HPDE6-E6E7 (cell line): ENCODE measurements at regions not wholly inside any gene's neighbourhood (a gene's known extent, or its start where the extent isn't known, plus 50 kb on each side); places are given as distances from the start of the nearest gene placed in this dataset.
"Not testable (repeated sequence)": the region's sequence is repeated elsewhere in the genome, so short reads cannot be mapped to it uniquely, and the experiment has no call there.

Source experiments
- DNase-seq: peaks from one replicate; pipeline ENCODE4 v3.0.0; 2011; ENCODE audit warnings: missing footprints; ENCODE audit errors: extremely low spot score

DNA sequence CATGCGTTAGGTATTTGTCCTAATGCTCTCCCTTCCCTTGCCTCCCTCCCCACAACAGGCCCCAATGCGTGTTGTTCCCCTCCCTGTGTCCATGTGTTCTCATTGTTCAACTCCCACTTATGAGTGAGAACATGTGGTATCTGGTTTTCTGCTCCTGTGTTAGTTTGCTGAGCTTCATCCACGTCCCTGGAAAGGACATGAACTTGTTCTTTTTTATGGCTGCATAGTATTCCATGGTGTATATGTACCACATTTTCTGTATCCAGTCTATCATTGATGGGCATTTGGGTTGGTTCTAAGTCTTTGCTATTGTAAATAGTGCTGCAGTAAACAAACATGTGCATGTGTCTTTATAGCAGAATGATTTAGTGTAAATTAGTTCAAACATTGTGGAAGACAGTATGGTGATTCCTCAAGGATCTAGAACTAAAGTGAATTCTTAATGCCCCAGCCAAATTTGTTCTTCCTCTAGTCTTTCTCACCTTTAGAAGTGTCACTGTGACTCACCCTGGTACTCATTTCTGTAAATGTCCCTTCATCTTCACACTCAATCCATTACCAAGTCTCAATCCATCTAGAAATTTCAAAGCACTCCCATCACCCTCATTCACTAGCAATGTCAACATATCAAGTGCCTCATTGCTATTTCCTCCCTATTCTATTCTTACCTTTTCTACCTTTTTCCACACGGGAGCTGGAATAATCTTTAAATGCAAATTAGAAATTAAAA lies 123.9 kb downstream of the MREG start:
- DNase-seq: not testable (repeated sequence)

DNA sequence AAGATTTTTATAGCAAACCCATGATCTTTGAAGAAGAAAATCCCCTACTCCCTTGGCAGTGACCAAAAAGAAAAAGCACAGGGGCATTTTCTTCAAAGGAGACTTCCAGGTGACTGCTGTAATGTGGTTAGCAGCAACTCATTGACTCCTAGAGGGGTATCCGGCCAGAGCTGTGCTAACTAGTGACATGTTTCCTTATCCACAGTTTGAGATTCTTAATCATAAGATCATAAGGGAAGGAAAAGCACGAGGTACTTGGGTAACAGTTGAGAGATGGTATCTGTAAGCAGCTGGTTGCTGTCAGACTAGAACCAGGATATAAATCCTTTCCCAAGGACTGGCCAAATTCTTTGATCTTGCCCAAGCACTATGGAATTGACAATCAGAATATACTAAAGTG lies 124.7 kb downstream of the MREG start:
- DNase-seq: no peak

DNA sequence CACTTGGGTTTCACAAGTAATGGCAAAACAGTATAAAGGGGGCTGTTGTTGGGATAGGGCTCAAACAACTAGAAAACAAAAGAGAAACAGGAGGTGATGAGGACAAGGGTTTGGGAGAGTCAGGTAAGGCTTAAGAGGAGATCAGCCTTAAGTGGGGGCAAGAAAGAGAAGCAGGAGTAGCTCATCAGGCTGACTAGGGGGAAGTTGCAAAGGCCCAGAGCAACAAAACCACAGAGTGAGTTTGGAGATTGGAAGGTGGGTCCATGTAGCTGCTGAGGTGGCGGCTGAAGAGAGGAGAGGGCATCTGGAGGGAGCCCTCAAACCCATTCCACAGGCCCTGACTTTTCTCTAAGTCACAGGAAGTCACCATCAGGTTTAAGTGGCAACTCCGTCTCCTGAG lies 126.0 kb downstream of the MREG start:
- DNase-seq: no peak

DNA sequence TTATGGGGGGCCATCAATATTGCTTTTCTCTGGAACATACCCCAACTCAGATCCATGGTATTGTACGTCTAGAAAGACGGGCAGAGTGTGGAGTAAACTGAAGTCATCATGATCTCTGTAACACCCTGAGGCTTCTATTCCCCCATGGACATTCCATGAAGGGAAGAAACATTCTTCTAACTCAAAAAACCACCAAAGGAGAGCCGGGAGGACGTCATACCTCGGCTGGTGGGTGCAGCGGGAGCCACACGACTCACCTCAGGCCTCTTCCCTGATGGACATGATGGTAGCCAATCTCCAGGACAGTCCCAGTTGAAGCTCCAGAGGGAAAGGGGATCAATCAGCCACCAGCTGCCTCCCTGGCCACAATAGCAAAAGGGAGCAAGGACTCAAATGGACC lies 127.3 kb downstream of the MREG start:
- DNase-seq: no peak

DNA sequence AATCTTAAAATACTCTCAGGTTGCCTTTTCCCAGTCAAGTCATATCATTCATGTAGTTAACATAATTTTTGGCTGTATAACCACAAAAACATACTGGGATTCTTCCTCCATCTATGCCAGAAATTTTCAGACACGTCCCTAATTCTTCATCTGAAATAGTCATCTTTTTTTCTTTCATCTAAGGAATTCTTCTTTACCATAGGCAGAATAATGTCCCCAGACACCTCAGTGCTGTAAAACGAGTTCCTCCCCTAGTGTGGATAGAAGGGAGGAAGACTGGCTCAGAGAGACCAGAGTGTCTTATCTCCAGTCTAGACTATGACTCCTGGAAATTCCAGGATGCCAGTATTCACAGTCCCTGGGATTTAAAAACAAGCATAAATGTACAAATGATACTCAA lies 127.8 kb downstream of the MREG start:
- DNase-seq: no peak

DNA sequence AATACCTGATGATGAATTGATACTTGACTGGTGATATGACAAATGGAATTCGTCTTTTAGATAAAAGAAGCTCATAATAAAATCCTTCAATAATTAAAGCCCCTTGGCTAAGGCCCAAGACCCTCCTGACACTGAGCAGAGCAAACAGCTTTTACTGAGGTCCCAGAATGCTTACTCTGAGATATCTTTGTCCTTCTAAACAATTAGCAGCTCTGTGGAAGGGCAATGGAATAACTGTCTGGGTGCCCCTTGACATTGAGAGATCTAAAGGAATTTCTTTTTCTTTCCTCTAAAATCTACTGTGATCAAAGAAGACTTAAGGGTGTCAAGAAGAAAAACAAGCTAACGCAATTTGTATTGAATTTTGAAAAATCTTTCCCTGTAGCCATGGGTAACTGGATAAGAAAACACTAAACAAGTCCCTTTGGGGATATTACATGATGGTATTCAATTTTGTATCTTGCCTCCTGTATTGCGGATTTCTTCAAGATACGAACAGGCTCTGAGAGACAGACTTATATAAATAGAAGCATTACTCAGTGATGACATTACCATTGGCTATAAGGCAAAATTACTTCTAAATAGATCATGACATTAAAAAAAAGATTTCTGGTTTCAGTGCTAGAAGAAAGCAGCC lies 128.8 kb downstream of the MREG start:
- no peak for DNase-seq

DNA sequence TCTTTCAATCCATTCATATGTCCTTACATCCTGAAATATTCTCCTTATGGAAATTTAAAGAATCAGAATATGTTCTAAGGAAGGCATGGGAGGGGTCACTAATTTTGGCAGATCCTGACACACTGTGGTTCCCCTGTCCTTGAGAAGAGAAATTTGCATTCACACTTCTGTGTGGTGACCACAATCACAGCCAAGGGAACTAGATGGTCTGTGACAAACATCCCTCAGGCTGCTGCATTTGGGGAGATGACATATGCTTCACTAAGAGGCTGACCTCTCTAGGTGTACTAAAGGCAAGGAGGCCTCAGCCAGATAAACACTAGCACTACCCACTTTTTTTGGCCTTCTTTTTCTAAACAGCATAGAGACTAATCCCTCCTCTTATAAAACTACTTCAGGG lies 129.6 kb downstream of the MREG start:
- DNase-seq: no peak

DNA sequence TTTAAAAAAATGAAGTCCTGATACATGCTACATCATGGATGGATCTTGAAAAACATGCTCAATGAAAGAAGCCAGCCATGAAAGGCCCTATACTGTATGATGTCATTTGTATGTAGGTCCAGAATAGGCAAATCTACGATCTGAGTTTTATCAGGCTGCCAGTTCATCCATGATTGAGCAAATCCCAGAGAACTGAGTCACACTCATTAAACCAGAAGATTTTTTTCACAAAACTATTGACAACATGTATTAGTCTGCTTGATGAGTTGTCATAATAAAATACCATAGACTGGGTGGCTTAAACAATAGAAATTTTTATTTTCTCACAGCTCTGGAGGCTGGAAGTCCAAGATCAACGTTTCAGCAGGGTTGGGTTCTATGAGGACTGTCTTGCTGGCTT lies 130.7 kb downstream of the MREG start:
- no peak for DNase-seq

DNA sequence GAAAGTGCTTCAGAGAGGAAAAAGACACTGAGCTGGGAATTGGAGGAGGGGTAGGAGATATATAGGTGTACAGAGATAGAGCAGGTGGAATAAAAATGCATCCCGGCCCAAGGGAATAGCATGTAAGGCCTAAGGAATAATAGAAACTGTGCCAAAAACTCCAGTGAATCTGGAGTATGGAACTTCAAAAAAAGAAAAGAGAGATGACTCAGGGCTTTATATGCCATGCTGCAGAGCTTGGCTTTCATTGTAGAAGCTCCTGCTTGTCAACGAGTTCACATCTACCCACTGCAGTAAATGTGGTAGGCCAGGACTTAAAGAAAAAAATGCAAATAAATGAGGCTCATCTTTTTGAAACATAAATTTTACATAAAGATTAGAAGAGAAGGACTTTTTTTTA lies 131.8 kb downstream of the MREG start:
- no peak for DNase-seq

DNA sequence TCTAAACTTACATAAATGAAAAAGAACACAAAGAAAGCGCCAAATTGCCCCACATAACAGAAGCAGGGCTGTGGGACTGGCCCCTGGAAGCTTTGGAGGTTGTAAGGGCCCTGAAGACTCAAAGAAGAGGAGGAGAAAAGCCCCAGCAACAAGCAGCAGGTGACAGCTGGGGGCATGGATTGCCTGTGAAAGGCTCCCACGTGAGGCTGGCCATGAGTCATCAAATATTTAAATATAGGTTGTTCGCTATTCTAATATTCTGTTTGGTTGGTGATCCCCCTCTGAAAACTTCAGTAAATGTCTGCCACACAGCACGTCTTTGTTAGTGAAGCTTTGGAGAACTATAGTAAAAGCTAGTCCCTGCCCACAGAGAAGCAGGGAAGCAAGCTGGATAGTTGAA lies 132.4 kb downstream of the MREG start:
- no peak for DNase-seq

DNA sequence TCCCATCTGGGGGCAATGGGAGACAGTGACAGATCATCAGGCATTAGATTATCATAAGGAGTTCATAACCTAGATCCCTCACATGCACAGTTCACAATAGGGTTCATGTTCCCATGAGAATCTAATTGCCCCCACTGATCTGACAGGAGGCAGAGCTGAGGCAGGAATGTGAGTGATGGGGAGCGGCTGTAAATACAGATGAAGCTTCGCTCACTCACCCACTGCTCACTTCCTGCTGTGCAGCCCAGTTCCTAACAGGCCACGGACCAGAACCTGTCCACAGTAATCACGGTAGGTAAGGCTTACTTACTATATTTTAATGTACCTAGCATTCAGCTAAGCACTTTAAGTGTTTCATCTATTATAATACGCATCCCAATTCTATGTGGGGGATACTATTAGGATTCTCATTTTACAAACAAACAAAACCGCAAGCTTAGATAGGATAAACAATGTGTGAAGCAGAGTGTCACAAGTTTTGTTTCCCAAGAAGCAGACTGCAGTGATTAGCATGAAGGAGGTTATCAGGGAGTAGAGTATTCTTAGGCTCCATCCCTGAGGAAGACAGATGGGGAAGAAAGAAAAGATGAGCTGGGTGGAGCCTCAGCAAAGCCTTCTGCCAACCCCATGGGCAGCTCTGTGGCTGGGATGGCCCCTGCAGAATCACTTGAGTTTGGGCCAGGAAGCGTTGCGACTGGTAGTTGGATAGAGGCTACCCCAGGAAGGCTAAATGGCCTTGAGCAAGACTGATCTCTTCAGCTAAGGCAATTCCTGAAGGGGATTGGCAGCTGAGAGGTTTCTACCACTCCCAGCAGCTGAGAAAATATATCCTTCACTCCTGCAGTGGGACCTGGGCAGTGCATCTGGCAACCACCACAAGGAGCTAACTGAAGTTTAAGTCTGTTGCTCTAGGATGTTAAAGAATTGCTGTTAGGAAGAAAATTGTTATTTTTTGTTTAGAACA lies 133.1 kb downstream of the MREG start:
- DNase-seq: no peak

DNA sequence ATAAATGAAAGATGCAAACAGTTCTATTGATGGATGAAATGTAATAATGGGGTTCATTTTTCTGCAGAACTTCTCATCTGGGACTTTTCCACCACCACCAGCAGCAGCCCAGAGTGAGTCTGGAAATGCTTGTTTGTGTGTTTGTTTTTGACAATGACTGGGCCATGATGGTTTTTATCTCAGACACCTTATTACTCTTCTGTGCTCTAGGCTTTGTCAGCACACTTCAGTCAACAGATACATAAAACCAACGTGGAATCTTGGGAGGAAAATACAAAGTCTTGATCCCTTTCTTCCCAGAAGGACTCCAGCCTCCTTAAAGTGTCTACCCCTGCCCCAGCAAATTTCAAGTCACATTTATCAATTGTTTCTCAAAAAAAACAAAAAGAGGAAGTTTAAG lies 134.0 kb downstream of the MREG start:
- no peak for DNase-seq

DNA sequence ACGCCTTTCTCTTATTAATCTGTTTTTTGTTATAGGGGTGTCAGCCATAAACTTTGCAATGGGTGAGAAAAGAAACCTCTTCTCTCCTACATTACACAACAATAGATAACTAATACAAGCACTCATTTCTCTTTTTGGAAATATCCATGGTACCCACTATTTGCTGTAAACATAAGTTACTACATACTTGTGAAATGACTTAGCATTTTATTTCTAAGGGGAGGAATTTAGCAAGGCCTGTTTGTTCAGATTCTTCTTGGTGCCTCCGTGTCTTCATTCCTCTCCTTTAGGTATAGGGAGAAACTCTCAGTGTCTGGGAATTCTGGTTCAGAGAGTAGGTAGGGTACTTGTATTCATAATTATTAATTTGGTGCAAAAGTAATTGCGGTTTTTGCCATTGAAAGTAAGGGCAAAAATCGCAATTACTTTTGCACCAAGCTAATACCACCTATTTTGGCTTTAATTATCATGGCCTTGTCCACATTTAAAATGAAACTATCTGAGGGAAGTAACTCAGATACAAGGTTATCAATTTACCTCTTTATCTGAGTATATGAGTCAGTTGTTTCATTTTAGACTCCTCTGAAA lies 134.8 kb downstream of the MREG start:
- no peak for DNase-seq

DNA sequence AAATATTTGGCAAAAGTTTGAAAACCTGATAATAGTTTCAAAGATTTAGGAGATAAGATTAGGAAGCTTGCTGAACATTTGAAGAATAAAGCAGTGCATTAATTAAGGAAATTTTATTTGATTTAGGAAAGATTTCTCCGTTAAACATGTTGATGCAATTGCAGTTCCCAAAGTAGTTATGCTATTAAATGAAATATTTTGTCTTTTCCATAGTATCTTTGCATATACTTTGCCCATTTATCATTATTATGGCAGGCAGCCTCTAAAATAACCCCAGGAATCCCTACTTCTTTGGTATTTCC lies 136.5 kb downstream of the MREG start:
- DNase-seq: no peak

DNA sequence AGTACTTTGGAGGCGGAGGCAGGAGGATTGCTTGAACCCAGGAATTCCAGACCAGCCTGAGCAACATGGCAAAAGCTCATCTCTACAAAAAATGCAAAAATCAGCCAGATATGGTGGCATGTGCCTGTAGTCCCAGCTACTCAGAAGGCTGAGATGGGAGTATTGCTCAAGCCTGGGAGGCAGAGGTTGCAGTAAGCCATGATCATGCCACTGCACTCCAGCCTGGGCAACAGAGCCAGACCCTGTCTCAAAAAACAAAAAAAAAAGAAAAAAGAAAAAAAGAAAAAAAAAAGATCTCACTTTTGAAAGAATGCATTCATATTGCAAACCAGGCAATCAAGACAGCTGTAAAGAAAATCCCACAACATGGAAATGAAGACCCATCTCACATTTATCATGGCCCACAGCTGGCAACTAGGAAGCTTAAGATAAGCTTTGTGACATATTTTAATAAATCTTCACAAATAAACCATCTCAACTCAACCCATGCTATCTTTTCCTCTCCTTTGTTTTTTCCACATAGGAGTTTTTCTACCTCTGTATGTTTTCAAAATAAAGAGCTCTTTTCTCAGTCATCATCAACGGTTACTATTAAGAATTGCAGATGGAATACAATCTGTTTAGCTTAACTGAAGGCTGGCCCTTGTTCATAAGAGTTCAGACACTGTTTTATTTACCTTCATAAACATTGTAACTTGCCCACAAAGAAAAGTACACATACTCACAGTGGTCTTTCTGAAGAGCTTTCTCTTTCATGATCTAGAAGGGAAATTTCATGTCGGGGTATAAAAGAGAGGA lies 137.0 kb downstream of the MREG start:
- no peak for DNase-seq

DNA sequence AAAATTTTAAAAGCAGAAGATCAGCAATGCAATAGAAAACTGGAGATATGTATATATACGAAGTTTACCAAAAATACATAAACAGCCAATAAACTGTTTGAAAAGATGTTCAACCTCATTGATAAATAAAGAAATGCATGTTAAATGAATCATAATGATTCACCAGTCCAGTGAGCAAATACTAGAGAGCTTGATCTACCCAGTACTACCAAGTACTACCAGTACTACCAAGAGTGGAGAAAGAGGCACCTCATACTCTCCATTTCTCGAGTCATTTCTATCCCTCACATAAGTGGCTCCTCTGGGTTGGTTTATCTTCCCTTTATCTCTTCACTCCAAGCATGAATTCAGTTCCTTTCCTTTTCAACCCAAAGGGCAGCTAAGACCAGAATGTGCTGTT lies 138.9 kb downstream of the MREG start:
- DNase-seq: no peak

DNA sequence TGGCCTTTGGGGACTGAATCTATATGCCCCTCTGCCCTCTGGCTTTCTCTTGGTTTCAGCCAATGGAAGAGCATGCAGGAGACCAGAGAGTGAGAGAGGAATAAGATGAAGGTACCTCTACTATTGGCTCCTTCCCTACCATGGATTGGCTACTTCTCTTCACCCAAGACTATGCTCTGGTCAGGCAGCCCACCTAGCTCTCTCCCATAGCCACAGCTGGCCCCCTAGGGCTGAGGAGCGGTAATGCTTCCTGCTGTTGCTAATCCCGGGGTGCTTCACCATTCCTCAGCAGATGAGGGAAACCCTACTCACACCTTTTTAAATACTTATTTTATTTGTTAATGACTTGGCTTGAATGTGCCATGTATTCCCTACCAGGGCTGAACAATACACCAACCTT lies 142.4 kb downstream of the MREG start:
- DNase-seq: no peak

DNA sequence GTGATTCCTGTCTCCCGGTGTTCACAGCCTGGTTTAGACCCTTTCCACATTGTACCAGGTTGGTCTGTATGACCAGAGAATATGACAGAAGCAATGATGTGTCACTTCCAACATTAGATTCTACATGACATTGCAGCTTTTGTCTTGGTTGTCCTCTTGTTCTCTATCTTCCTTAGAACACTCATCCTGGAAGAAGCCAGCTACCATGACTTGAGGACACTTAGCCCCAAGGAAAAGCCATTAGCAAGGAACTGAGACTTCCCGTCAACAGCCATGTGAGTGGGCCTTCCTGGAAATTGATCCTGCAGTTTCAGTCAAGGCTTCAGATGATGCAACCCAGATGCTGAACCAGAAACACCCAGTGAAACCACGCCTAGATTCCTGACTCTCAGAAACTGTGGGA lies 143.3 kb downstream of the MREG start:
- DNase-seq: no peak

DNA sequence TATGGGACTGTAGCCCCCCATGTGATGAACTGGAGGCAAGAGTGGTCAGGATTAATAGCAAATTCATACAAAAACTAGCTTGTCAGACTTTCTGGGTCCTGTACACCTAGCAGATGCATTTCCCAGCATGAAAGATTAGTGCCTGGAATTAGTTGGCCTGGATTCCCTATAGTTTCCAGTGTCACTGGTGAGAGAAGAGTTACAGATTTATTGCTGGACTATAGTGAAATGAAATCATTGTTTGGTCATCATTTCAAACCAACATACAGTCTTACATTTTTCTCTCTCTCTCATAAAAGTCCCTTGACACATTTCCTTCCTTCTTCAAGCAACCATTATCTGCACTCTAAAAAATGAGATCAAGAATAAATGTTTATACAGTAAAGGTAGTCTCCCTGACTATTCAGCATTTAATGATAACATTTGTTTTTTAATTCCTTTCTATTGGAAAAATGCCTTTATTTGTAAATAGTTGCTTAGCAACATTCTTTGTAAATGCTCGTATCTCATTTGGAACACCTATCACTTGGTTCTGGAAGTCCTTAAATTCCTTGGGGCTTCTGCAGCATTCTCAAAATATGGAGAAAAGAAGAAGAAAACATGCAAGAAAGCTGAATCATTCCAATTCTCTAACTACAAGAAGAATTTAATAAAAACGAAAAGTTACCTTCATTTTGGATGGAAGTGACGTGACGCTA lies 144.4 kb downstream of the MREG start:
- DNase-seq: no peak

DNA sequence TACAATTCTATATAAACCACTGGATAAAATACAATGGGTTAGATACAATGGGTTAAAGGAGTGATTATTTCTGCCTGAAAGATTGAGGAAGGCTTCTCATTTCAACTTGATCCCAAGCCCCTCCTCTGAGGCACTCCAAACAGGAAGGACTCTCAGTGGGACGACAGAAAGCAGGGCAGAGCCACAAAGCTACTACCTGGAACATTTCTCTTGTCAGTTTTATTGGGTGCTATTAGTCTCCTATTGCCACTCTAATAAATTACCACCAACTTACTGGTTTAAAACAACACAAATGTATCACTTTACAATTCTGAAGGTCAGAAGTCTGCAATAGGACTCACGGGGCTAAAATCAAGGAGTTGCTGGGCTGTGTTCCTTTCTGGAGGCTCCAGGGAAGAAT lies 146.7 kb downstream of the MREG start:
- no peak for DNase-seq

DNA sequence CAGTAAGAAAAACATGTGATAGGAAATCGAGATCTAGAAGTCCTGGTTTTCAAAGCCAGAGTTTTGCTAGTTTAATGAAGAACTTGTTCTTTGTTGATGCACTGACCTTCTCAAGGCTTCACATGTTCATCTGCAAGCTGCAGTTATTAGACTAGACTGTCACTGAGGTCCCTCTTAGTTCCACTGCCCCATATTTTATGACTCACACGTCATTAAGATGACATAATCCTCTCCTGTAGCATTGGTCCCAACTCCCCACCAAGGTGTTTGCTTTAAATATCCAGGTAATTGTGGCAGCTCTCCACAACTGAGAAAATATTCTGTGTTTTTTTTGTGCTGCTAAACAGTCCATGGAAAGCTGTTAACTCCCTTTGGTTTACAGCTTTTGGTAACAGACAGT lies 149.7 kb downstream of the MREG start:
- DNase-seq: no peak
